IPS-15b (cell line): ENCODE measurements at regions not wholly inside any gene's neighbourhood (a gene's known extent, or its start where the extent isn't known, plus 50 kb on each side); places are given as distances from the start of the nearest gene placed in this dataset.
"Not testable (repeated sequence)": the region's sequence is repeated elsewhere in the genome, so short reads cannot be mapped to it uniquely, and the experiment has no call there.

ENCODE experiments used
- H3K27me3 ChIP-seq: one replicate; pipeline ENCODE4 v1.6.1; 2013; ENCODE audit warnings: low read length; ENCODE audit not compliant: control insufficient read depth, insufficient read depth
- H3K36me3 ChIP-seq: one replicate; pipeline ENCODE4 v1.6.1; 2013; ENCODE audit warnings: low read length; ENCODE audit not compliant: control insufficient read depth, insufficient read depth
- H3K4me1 ChIP-seq: one replicate; pipeline ENCODE4 v1.6.1; 2013; ENCODE audit warnings: mild to moderate bottlenecking, low read length; ENCODE audit not compliant: control insufficient read depth, insufficient read depth
- H3K4me3 ChIP-seq: one replicate; pipeline ENCODE4 v1.5.1; 2013; ENCODE audit warnings: low read depth, low read length
- H3K9ac ChIP-seq: one replicate; pipeline ENCODE4 v1.6.1; 2013; ENCODE audit warnings: low read depth, mild to moderate bottlenecking, low read length
- H3K9me3 ChIP-seq: one replicate; pipeline ENCODE4 v1.6.1; 2013; ENCODE audit warnings: mild to moderate bottlenecking, low read length; ENCODE audit not compliant: control insufficient read depth, insufficient read depth

GRCh38 chr3:194953291-194953690 is 267.6 kb downstream of the FAM43A start:
- no peak overlapping the region for H3K9ac ChIP-seq
- no peaks in the 10 kb centered on the region for H3K4me1 ChIP-seq
- no peaks in the 10 kb centered on the region for H3K9me3 ChIP-seq
- H3K36me3 ChIP-seq: no peaks in the 10 kb centered on the region
- no peaks in the 10 kb centered on the region for H3K27me3 ChIP-seq
- H3K4me3 ChIP-seq: no peak overlapping the region

GRCh38 chr3:194955546-194955945 is 269.9 kb downstream of the FAM43A start:
- Histone ChIP-seq H3K36me3 (no peaks in the 10 kb centered on the region), H3K4me1 (no peaks in the 10 kb centered on the region), H3K9me3 (no peaks in the 10 kb centered on the region), H3K9ac (no peak overlapping the region), H3K4me3 (no peak overlapping the region), H3K27me3 (no peaks in the 10 kb centered on the region)

GRCh38 chr3:194955979-194956696 is 270.5 kb downstream of the FAM43A start:
- Histone ChIP-seq H3K36me3 (no peaks in the 10 kb centered on the region), H3K27me3 (no peaks in the 10 kb centered on the region), H3K9me3 (no peaks in the 10 kb centered on the region), H3K4me3 (no peak overlapping the region), H3K4me1 (no peaks in the 10 kb centered on the region), H3K9ac (no peak overlapping the region)

GRCh38 chr3:194956697-194957396 is 271.2 kb downstream of the FAM43A start:
- no peaks in the 10 kb centered on the region for H3K27me3 ChIP-seq
- no peak overlapping the region for H3K9ac ChIP-seq
- no peaks in the 10 kb centered on the region for H3K4me1 ChIP-seq
- H3K4me3 ChIP-seq: no peak overlapping the region
- H3K36me3 ChIP-seq: no peaks in the 10 kb centered on the region
- no peaks in the 10 kb centered on the region for H3K9me3 ChIP-seq

GRCh38 chr3:194957743-194958240 is 272.1 kb downstream of the FAM43A start:
- Histone ChIP-seq H3K9me3 (no peaks in the 10 kb centered on the region), H3K27me3 (no peaks in the 10 kb centered on the region), H3K4me1 (no peaks in the 10 kb centered on the region), H3K4me3 (no peak overlapping the region), H3K9ac (no peak overlapping the region), H3K36me3 (no peaks in the 10 kb centered on the region)

GRCh38 chr3:194959217-194959616 is 273.5 kb downstream of the FAM43A start:
- no peak overlapping the region for H3K4me3 ChIP-seq
- no peaks in the 10 kb centered on the region for H3K4me1 ChIP-seq
- H3K27me3 ChIP-seq: no peaks in the 10 kb centered on the region
- H3K9ac ChIP-seq: no peak overlapping the region
- no peaks in the 10 kb centered on the region for H3K9me3 ChIP-seq
- H3K36me3 ChIP-seq: no peaks in the 10 kb centered on the region

GRCh38 chr3:194959666-194960065 is 274.0 kb downstream of the FAM43A start:
- H3K9ac ChIP-seq, H3K4me1 ChIP-seq: not testable (repeated sequence)

GRCh38 chr3:194960446-194961032 is 274.9 kb downstream of the FAM43A start:
- Histone ChIP-seq H3K4me1 (no peaks in the 10 kb centered on the region), H3K36me3 (no peaks in the 10 kb centered on the region), H3K4me3 (no peak overlapping the region), H3K27me3 (no peaks in the 10 kb centered on the region), H3K9ac (no peak overlapping the region), H3K9me3 (no peaks in the 10 kb centered on the region)

More at GRCh38 chr3:194959666-194960065, 274.0 kb downstream of the FAM43A start:
- H3K36me3 ChIP-seq, H3K4me3 ChIP-seq, H3K9me3 ChIP-seq, H3K27me3 ChIP-seq: not testable (repeated sequence)

GRCh38 chr3:194961149-194961548 is 275.5 kb downstream of the FAM43A start:
- Histone ChIP-seq H3K9ac (no peak overlapping the region), H3K4me3 (no peak overlapping the region), H3K4me1 (no peaks in the 10 kb centered on the region), H3K36me3 (no peaks in the 10 kb centered on the region), H3K9me3 (no peaks in the 10 kb centered on the region), H3K27me3 (no peaks in the 10 kb centered on the region)

- no peaks in the 10 kb centered on the region for H3K36me3 ChIP-seq
- no peaks in the 10 kb centered on the region for H3K9me3 ChIP-seq
- H3K9ac ChIP-seq: no peak overlapping the region
- H3K4me3 ChIP-seq: no peak overlapping the region
- no peaks in the 10 kb centered on the region for H3K27me3 ChIP-seq
- no peaks in the 10 kb centered on the region for H3K4me1 ChIP-seq
Observed at GRCh38 chr3:194961571-194961970, 275.9 kb downstream of the FAM43A start.

- Histone ChIP-seq H3K27me3 (no peaks in the 10 kb centered on the region), H3K4me3 (no peak overlapping the region), H3K9ac (no peak overlapping the region), H3K9me3 (no peaks in the 10 kb centered on the region), H3K36me3 (no peaks in the 10 kb centered on the region), H3K4me1 (no peaks in the 10 kb centered on the region)
Observed at GRCh38 chr3:194962056-194962455, 276.4 kb downstream of the FAM43A start.

- Histone ChIP-seq H3K36me3 (no peaks in the 10 kb centered on the region), H3K4me1 (no peaks in the 10 kb centered on the region), H3K4me3 (no peak overlapping the region), H3K27me3 (no peaks in the 10 kb centered on the region), H3K9ac (no peak overlapping the region), H3K9me3 (no peaks in the 10 kb centered on the region)
Observed at GRCh38 chr3:194964809-194965208, 279.1 kb downstream of the FAM43A start.
